ENCODE measurements at regions not wholly inside any gene's neighbourhood (a gene's known extent, or its start where the extent isn't known, plus 50 kb on each side); places are given as distances from the start of the nearest gene placed in this dataset.

GRCh38 chr12:94736820-94737219 lies 86.5 kb upstream of the TMCC3 start:
- TF ChIP-seq ZBTB7A (IDR thresholded peaks at IDR 0.05; ENCODE audit: low read depth) (no peak), REST (IDR thresholded peaks at IDR 0.05; ENCODE audit: low read depth) (no peak), YY1 (IDR thresholded peaks at IDR 0.05; ENCODE audit: low read depth) (no peak), TCF12 (IDR thresholded peaks at IDR 0.05; ENCODE audit: low read depth) (no peak), NFIC (IDR thresholded peaks at IDR 0.05) (no peak), CEBPB (IDR thresholded peaks at IDR 0.05) (no peak), EGR1 (IDR thresholded peaks at IDR 0.05) (no peak), CREB1 (IDR thresholded peaks at IDR 0.05; ENCODE audit: low read depth) (no peak), TEAD4 (IDR thresholded peaks at IDR 0.05) (no peak), RAD21 (IDR thresholded peaks at IDR 0.05; ENCODE audit: low read depth) (no peak), TAF1 (IDR thresholded peaks at IDR 0.05; ENCODE audit: low read depth) (no peak), USF1 (IDR thresholded peaks at IDR 0.05) (no peak), FOXM1 (IDR thresholded peaks at IDR 0.05; ENCODE audit: borderline replicate concordance, low read depth) (no peak), EP300 (IDR thresholded peaks at IDR 0.05; ENCODE audit: borderline replicate concordance) (no peak), MAX (IDR thresholded peaks at IDR 0.05) (no peak)

GRCh38 chr12:94736004-94736403 lies 85.6 kb upstream of the TMCC3 start:
- TF ChIP-seq ZBTB7A (IDR thresholded peaks at IDR 0.05; ENCODE audit: low read depth) (no peak), EGR1 (IDR thresholded peaks at IDR 0.05) (no peak)

GRCh38 chr12:94733727-94734126 lies 83.4 kb upstream of the TMCC3 start:
- no peak for TF ChIP-seq EGR1 (IDR thresholded peaks at IDR 0.05)
- no peak for TF ChIP-seq NFIC (IDR thresholded peaks at IDR 0.05)
- no peak for TF ChIP-seq ZBTB7A (IDR thresholded peaks at IDR 0.05; ENCODE audit: low read depth)
- TF ChIP-seq TCF12 (IDR thresholded peaks at IDR 0.05; ENCODE audit: low read depth) = no peak
- no peak for TF ChIP-seq RAD21 (IDR thresholded peaks at IDR 0.05; ENCODE audit: low read depth)
- no peak for TF ChIP-seq CREB1 (IDR thresholded peaks at IDR 0.05; ENCODE audit: low read depth)
- no peak for TF ChIP-seq TAF1 (IDR thresholded peaks at IDR 0.05; ENCODE audit: low read depth)
- no peak for TF ChIP-seq YY1 (IDR thresholded peaks at IDR 0.05; ENCODE audit: low read depth)
- TF ChIP-seq TEAD4 (IDR thresholded peaks at IDR 0.05) = no peak
- TF ChIP-seq EP300 (IDR thresholded peaks at IDR 0.05; ENCODE audit: borderline replicate concordance) = no peak
- TF ChIP-seq FOXM1 (IDR thresholded peaks at IDR 0.05; ENCODE audit: borderline replicate concordance, low read depth) = no peak
- no peak for TF ChIP-seq USF1 (IDR thresholded peaks at IDR 0.05)
- TF ChIP-seq MAX (IDR thresholded peaks at IDR 0.05) = no peak
- no peak for TF ChIP-seq REST (IDR thresholded peaks at IDR 0.05; ENCODE audit: low read depth)

- TF ChIP-seq CEBPB (IDR thresholded peaks at IDR 0.05) (0 out of 2 replicates have a peak, but pooled peaks have one; percentile 9), YY1 (IDR thresholded peaks at IDR 0.05; ENCODE audit: low read depth) (no peak)
These were observed 82.1 kb upstream of the TMCC3 start for GRCh38 chr12:94732367-94732990.

- TF ChIP-seq USF1 (IDR thresholded peaks at IDR 0.05) = no peak
- TF ChIP-seq YY1 (IDR thresholded peaks at IDR 0.05; ENCODE audit: low read depth) = no peak
These were observed 81.5 kb upstream of the TMCC3 start for GRCh38 chr12:94731733-94732360.

GRCh38 chr12:94730847-94731246 lies 80.5 kb upstream of the TMCC3 start:
- TF ChIP-seq MAX (IDR thresholded peaks at IDR 0.05) (no peak), REST (IDR thresholded peaks at IDR 0.05; ENCODE audit: low read depth) (no peak), EP300 (IDR thresholded peaks at IDR 0.05; ENCODE audit: borderline replicate concordance) (no peak), CREB1 (IDR thresholded peaks at IDR 0.05; ENCODE audit: low read depth) (no peak), FOXM1 (IDR thresholded peaks at IDR 0.05; ENCODE audit: borderline replicate concordance, low read depth) (no peak), RAD21 (IDR thresholded peaks at IDR 0.05; ENCODE audit: low read depth) (no peak), EGR1 (IDR thresholded peaks at IDR 0.05) (no peak), NFIC (IDR thresholded peaks at IDR 0.05) (no peak), TCF12 (IDR thresholded peaks at IDR 0.05; ENCODE audit: low read depth) (no peak), USF1 (IDR thresholded peaks at IDR 0.05) (no peak), TAF1 (IDR thresholded peaks at IDR 0.05; ENCODE audit: low read depth) (no peak), TEAD4 (IDR thresholded peaks at IDR 0.05) (no peak), CEBPB (IDR thresholded peaks at IDR 0.05) (no peak), ZBTB7A (IDR thresholded peaks at IDR 0.05; ENCODE audit: low read depth) (no peak), YY1 (IDR thresholded peaks at IDR 0.05; ENCODE audit: low read depth) (no peak)

Measured in Ishikawa (cell line).